OCI-M2 (cell line): ENCODE measurements at regions not wholly inside any gene's neighbourhood (a gene's known extent, or its start where the extent isn't known, plus 50 kb on each side); places are given as distances from the start of the nearest gene placed in this dataset.
"Not testable (repeated sequence)": the region's sequence is repeated elsewhere in the genome, so short reads cannot be mapped to it uniquely, and the experiment has no call there.

Source experiments
- DNase-seq: peaks from one replicate; lab custom pipeline; 2025; ENCODE audit not compliant: unreplicated experiment; lab: John Stamatoyannopoulos, UW

GRCh38 chr6:112575309-112575834 is 228.2 kb downstream of the RFPL4B start:
- no peak for DNase-seq

GRCh38 chr6:112576423-112576822 is 229.3 kb downstream of the RFPL4B start:
- no peak for DNase-seq

- no peak for DNase-seq
Observed at GRCh38 chr6:112579601-112580000, 232.5 kb downstream of the RFPL4B start.

GRCh38 chr6:112581015-112581414 is 233.9 kb downstream of the RFPL4B start:
- DNase-seq: no peak

GRCh38 chr6:112590326-112590725 is 243.2 kb downstream of the RFPL4B start:
- DNase-seq: no peak

- DNase-seq: no peak
Observed at GRCh38 chr6:112591329-112591728, 244.2 kb downstream of the RFPL4B start.

GRCh38 chr6:112592159-112592558 is 245.0 kb downstream of the RFPL4B start:
- no peak for DNase-seq

- no peak for DNase-seq
Observed at GRCh38 chr6:112594886-112595594, 247.9 kb downstream of the RFPL4B start.

- no peak for DNase-seq
Observed at GRCh38 chr6:112595841-112596240, 248.7 kb downstream of the RFPL4B start.

GRCh38 chr6:112597176-112597575 is 250.0 kb downstream of the RFPL4B start:
- DNase-seq: no peak

- DNase-seq: no peak
Observed at GRCh38 chr6:112600168-112600567, 253.0 kb downstream of the RFPL4B start.

GRCh38 chr6:112603726-112604125 is 256.6 kb downstream of the RFPL4B start:
- DNase-seq: no peak

GRCh38 chr6:112606656-112607435 is 259.7 kb downstream of the RFPL4B start:
- DNase-seq: no peak

- not testable (repeated sequence) for DNase-seq
Observed at GRCh38 chr6:112608925-112609324, 261.8 kb downstream of the RFPL4B start.

GRCh38 chr6:112613410-112613809 is 266.3 kb downstream of the RFPL4B start:
- DNase-seq: no peak

GRCh38 chr6:112618849-112619248 is 271.7 kb downstream of the RFPL4B start:
- DNase-seq: no peak

- no peak for DNase-seq
Observed at GRCh38 chr6:112620812-112621569, 273.9 kb downstream of the RFPL4B start.

GRCh38 chr6:112622036-112622435 is 274.9 kb downstream of the RFPL4B start:
- no peak for DNase-seq

GRCh38 chr6:112626468-112627082 is 279.4 kb downstream of the RFPL4B start:
- no peak for DNase-seq

GRCh38 chr6:112634376-112634775 is 287.2 kb downstream of the RFPL4B start:
- DNase-seq: no peak

GRCh38 chr6:112636650-112637262 is 289.6 kb downstream of the RFPL4B start:
- no peak for DNase-seq
